Progenitor cell of endocrine pancreas (in vitro differentiated cells): ENCODE measurements at regions not wholly inside any gene's neighbourhood (a gene's known extent, or its start where the extent isn't known, plus 50 kb on each side); places are given as distances from the start of the nearest gene placed in this dataset.

Source experiments
- DNase-seq: peaks from one replicate; pipeline ENCODE4 v3.0.0; 2021; ENCODE audit warnings: low spot score; ENCODE audit not compliant: unreplicated experiment
- H3K27ac Mint-ChIP-seq: 2 replicates; pipeline ENCODE4 v1.8.0; 2021; ENCODE audit warnings: mild to moderate bottlenecking, moderate library complexity, mixed read lengths
- H3K27me3 Mint-ChIP-seq: 2 replicates; pipeline ENCODE4 v1.8.0; 2021; ENCODE audit warnings: mixed read lengths
- H3K36me3 Mint-ChIP-seq: 2 replicates; pipeline ENCODE4 v1.8.0; 2022; ENCODE audit warnings: mixed read lengths; ENCODE audit not compliant: insufficient read depth
- H3K4me1 Mint-ChIP-seq: 2 replicates; pipeline ENCODE4 v1.8.0; 2021; ENCODE audit warnings: low read depth, mixed read lengths
- H3K4me3 Mint-ChIP-seq: 2 replicates; pipeline ENCODE4 v1.8.0; 2021; ENCODE audit warnings: low read depth, mild to moderate bottlenecking, moderate library complexity, mixed read lengths
- H3K9me3 Mint-ChIP-seq: 2 replicates; pipeline ENCODE4 v1.8.0; 2021; ENCODE audit warnings: low read depth, mixed read lengths
- TF ChIP-seq, protein P1 (sequence below): fragments of 200-600 bp; sonication (generic); IDR thresholded peaks from one replicate; pipeline ENCODE4 v1.5.0; 2021; ENCODE audit warnings: antibody characterized with exemption, mild to moderate bottlenecking; ENCODE audit not compliant: unreplicated experiment

DNA sequence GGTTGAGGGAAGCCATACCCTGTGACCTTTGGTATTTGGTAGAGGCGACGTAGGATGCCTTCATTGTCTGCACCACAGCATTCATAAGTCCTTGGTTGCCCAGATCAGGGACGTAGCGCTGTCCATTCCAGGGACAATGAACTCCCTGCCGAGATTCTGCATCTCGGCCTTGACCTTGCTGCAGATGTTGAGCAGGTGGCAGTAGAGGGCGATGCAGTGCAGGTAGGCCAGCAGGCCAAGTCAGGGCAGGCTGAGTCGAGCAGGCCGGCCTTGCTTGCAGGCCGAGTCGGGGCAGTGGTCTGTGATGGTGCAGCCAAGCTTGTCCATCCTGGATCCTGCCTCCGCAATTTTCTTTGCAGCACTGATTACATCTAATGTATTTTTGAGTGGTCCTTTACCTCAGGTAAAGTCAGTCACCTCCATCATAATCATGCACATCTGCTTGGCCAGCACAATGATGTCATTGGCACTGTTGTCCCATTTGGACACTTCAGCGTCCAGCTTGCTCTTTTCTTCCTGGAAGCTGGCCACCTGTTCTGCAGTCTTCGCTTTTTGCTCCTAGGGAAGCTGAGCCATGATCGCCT is 93.4 kb upstream of the CCDC112 start:
- no peak overlapping the region for H3K4me3 Mint-ChIP-seq
- no peak overlapping the region for H3K27ac Mint-ChIP-seq
- H3K27me3 Mint-ChIP-seq: peaks cover 12% of the 10 kb centered on the region
- no peaks in the 10 kb centered on the region for H3K36me3 Mint-ChIP-seq
- peaks cover 2% of the 10 kb centered on the region for H3K4me1 Mint-ChIP-seq
- TF ChIP-seq, protein P1, sequence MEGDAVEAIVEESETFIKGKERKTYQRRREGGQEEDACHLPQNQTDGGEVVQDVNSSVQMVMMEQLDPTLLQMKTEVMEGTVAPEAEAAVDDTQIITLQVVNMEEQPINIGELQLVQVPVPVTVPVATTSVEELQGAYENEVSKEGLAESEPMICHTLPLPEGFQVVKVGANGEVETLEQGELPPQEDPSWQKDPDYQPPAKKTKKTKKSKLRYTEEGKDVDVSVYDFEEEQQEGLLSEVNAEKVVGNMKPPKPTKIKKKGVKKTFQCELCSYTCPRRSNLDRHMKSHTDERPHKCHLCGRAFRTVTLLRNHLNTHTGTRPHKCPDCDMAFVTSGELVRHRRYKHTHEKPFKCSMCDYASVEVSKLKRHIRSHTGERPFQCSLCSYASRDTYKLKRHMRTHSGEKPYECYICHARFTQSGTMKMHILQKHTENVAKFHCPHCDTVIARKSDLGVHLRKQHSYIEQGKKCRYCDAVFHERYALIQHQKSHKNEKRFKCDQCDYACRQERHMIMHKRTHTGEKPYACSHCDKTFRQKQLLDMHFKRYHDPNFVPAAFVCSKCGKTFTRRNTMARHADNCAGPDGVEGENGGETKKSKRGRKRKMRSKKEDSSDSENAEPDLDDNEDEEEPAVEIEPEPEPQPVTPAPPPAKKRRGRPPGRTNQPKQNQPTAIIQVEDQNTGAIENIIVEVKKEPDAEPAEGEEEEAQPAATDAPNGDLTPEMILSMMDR: peak; percentile 43
- no peak for DNase-seq
- H3K9me3 Mint-ChIP-seq: no peaks in the 10 kb centered on the region

DNA sequence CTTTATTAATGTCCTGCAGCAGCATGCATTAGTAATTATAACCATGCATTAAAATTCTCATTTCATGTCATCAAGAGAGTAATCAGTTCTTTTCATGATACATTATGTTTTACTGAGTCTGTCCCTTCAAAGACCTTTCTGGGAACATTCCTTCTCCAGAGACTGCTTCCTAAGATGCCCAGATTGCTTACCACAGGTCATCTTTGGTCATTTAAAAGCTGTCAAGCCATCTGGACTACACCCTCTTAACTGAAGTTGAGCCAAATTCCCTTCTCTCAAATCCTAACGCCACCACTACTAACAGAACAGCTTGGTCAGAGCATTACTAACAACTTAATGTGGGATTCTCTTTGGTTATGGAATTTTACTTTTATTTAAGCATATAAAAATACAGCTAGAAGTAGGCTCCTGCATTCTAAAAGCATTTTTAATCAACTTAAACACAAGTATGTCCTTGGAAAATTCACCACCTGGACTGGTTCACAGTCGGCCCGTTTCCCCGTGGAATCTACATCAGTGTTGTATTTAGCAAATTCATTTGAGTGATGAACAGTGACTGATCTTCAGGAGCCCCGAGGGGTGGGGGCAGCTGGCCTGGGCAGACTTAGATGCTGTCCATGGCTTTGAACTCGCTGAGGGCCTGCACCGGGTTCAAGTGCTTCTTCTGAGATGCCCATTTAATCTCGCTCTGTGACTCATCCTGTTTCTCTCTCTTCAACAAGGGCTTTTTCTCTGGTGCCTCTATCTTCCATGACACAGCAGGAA is 92.8 kb upstream of the CCDC112 start:
- no peak overlapping the region for H3K27ac Mint-ChIP-seq
- peaks cover 12% of the 10 kb centered on the region for H3K27me3 Mint-ChIP-seq
- TF ChIP-seq, protein P1: no peak
- no peak overlapping the region for H3K4me3 Mint-ChIP-seq
- H3K9me3 Mint-ChIP-seq: no peaks in the 10 kb centered on the region
- no peaks in the 10 kb centered on the region for H3K36me3 Mint-ChIP-seq
- peaks cover 2% of the 10 kb centered on the region for H3K4me1 Mint-ChIP-seq
- DNase-seq: no peak

DNA sequence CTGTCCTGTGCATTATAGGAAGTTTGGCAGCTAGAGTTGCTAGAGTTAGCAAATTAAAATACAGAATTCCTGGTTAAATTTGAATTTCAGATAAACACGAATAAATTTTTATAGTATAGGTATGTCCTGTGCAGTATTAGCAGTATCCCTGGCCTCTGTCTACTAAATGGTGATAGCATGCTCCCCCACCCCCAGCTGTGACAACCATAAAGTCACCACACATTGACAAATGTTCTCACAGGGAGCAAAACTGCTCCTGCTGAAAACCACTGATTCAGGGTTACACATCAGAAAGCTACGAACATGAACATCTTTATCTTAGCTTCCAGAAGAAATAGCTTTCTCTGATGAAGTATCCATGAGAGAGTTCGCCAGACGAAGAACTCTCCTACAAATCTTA is 91.8 kb upstream of the CCDC112 start:
- H3K4me3 Mint-ChIP-seq: no peak overlapping the region
- H3K27ac Mint-ChIP-seq: no peak overlapping the region
- no peak for DNase-seq
- H3K4me1 Mint-ChIP-seq: peaks cover 2% of the 10 kb centered on the region
- H3K36me3 Mint-ChIP-seq: no peaks in the 10 kb centered on the region
- H3K27me3 Mint-ChIP-seq: peaks cover 12% of the 10 kb centered on the region
- TF ChIP-seq, protein P1: no peak
- H3K9me3 Mint-ChIP-seq: no peaks in the 10 kb centered on the region

DNA sequence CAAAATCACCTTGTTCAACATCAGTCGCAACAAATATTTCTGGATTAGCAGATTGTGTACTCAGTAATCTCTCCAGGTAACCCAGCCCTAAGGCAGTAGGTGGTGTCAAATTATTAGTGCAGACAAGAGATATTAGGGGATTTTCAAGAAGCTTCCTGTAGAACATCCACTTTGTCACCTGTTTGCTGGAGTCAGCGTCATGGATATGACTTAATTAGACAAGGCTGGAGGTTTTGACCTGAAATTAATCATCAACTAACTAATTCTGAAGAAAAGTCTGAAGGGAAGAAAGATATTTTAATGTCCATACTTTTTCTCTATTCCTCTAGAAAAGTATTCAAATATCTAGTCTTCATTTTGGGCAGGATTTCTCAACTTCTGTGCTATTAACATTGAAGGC is 91.4 kb upstream of the CCDC112 start:
- no peaks in the 10 kb centered on the region for H3K9me3 Mint-ChIP-seq
- no peaks in the 10 kb centered on the region for H3K36me3 Mint-ChIP-seq
- H3K4me3 Mint-ChIP-seq: no peak overlapping the region
- H3K27ac Mint-ChIP-seq: no peak overlapping the region
- H3K27me3 Mint-ChIP-seq: peaks cover 12% of the 10 kb centered on the region
- TF ChIP-seq, protein P1: no peak
- DNase-seq: no peak
- H3K4me1 Mint-ChIP-seq: peaks cover 2% of the 10 kb centered on the region

DNA sequence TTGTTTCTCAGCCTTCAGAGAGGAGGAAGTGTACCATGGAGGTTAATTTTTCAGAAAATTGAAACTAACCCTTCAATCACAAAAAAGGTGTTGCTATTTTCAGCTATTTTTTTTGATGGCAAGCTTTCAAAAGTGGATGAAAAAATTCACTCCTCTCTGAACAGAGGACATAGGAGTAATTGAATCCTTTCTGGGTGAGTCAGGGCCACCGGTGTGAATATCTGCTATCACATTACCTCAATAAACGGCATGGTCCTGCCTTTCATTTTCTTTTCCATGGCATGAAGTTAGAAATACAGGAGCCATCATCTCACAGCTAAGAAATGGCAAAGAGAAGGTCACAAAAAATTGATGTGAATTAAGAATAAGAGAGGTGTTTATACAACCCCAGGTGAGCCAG is 90.2 kb upstream of the CCDC112 start:
- Mint-ChIP-seq H3K36me3 (no peaks in the 10 kb centered on the region), H3K9me3 (no peaks in the 10 kb centered on the region), H3K27me3 (peaks cover 12% of the 10 kb centered on the region), H3K4me3 (no peak overlapping the region), H3K27ac (no peak overlapping the region), H3K4me1 (no peaks in the 10 kb centered on the region)
- DNase-seq: no peak
- TF ChIP-seq, protein P1: no peak
